Endodermal cell (in vitro differentiated cells): ENCODE measurements at regions not wholly inside any gene's neighbourhood (a gene's known extent, or its start where the extent isn't known, plus 50 kb on each side); places are given as distances from the start of the nearest gene placed in this dataset.

Experiments
- DNase-seq: peaks from one replicate; pipeline ENCODE4 v3.0.0-alpha.2; 2017
- H3K27ac ChIP-seq: 2 replicates; pipeline ENCODE4 v1.5.1; 2013; ENCODE audit warnings: mild to moderate bottlenecking, low read depth, low read length, moderate library complexity
- H3K27me3 ChIP-seq: 2 replicates; pipeline ENCODE4 v1.6.1; 2013; ENCODE audit warnings: mild to moderate bottlenecking, low read length, moderate library complexity; ENCODE audit not compliant: insufficient read depth, control insufficient read depth, poor library complexity, severe bottlenecking
- H3K36me3 ChIP-seq: 2 replicates; pipeline ENCODE4 v1.7.0; 2013; ENCODE audit warnings: mild to moderate bottlenecking, low read length, moderate library complexity; ENCODE audit not compliant: control insufficient read depth, insufficient read depth
- H3K4me1 ChIP-seq: one replicate; pipeline ENCODE4 v1.7.0; 2013; ENCODE audit warnings: low read length; ENCODE audit not compliant: control insufficient read depth, insufficient read depth
- H3K4me3 ChIP-seq: 2 replicates; pipeline ENCODE4 v1.5.1; 2013; ENCODE audit warnings: mild to moderate bottlenecking, low read length, moderate library complexity
- H3K9ac ChIP-seq: 2 replicates; pipeline ENCODE4 v1.6.1; 2013; ENCODE audit warnings: mild to moderate bottlenecking, low read length, moderate library complexity; ENCODE audit not compliant: poor library complexity, severe bottlenecking; ENCODE audit errors: extremely low read depth
- H3K9me3 ChIP-seq: 2 replicates; pipeline ENCODE4 v1.6.1; 2013; ENCODE audit warnings: mild to moderate bottlenecking, low read length, moderate library complexity; ENCODE audit not compliant: control insufficient read depth
- H3K27ac Mint-ChIP-seq: 2 replicates; pipeline ENCODE4 v1.8.0; 2020; ENCODE audit warnings: mixed read lengths
- H3K27me3 Mint-ChIP-seq: 2 replicates; pipeline ENCODE4 v1.8.0; 2021; ENCODE audit warnings: mild to moderate bottlenecking, mixed read lengths; ENCODE audit not compliant: insufficient read depth
- H3K36me3 Mint-ChIP-seq: 2 replicates; pipeline ENCODE4 v1.8.0; 2020; ENCODE audit warnings: low read depth, mixed read lengths
- H3K4me1 Mint-ChIP-seq: 2 replicates; pipeline ENCODE4 v1.8.0; 2020; ENCODE audit warnings: mixed read lengths
- H3K4me3 Mint-ChIP-seq: 2 replicates; pipeline ENCODE4 v1.8.0; 2020; ENCODE audit warnings: mild to moderate bottlenecking, moderate library complexity, mixed read lengths
- H3K9me3 Mint-ChIP-seq: 2 replicates; pipeline ENCODE4 v1.8.0; 2020; ENCODE audit warnings: mild to moderate bottlenecking, mixed read lengths
- CTCF ChIP-seq: fragments of 200-600 bp; sonication (generic); conservative IDR thresholded peaks from 2 replicates; pipeline ENCODE4 v1.5.0; 2021; ENCODE audit warnings: antibody characterized with exemption, mild to moderate bottlenecking
- WGBS, 2 experiments: methylation state at CpG; one replicate each; pipeline versions ENCODE4 v1.1.5 to v1.1.7; 2013; ENCODE audit warnings: missing lambda C conversion rate in 2 of 2, mixed read lengths in 1 of 2; ENCODE audit not compliant: insufficient coverage in 1 of 2, insufficient read length in 1 of 2; 5-methylcytosine and 5-hydroxymethylcytosine counted together

- Histone ChIP-seq H3K27me3 (no peaks in the 10 kb centered on the region), H3K9me3 (no peaks in the 10 kb centered on the region), H3K4me1 (peaks cover 7% of the 10 kb centered on the region), H3K27ac (no peak overlapping the region), H3K9ac (no peak overlapping the region), H3K36me3 (no peaks in the 10 kb centered on the region), H3K4me3 (no peak overlapping the region)
- no peak for TF ChIP-seq CTCF
- 95 to 100% methylated on average over 1 to 2 of the region's 4 CpGs for WGBS, 2 experiments
- Mint-ChIP-seq H3K4me1 (peaks cover 18% of the 10 kb centered on the region), H3K4me3 (no peak overlapping the region), H3K27me3 (no peaks in the 10 kb centered on the region), H3K36me3 (no peaks in the 10 kb centered on the region), H3K9me3 (no peaks in the 10 kb centered on the region), H3K27ac (no peak overlapping the region)
- no peak for DNase-seq
These were observed 894.7 kb upstream of the INTU start for GRCh38 chr4:126737899-126738526.

GRCh38 chr4:126738527-126738923 lies 894.2 kb upstream of the INTU start:
- H3K36me3 ChIP-seq = no peaks in the 10 kb centered on the region
- H3K9me3 Mint-ChIP-seq = no peaks in the 10 kb centered on the region
- TF ChIP-seq CTCF = no peak
- H3K27ac Mint-ChIP-seq = no peak overlapping the region
- WGBS, 2 experiments = 93 to 100% methylated on average over 1 to 4 of the region's 4 CpGs
- H3K9me3 ChIP-seq = no peaks in the 10 kb centered on the region
- H3K4me1 ChIP-seq = peaks cover 11% of the 10 kb centered on the region
- no peak overlapping the region for H3K9ac ChIP-seq
- peaks cover 20% of the 10 kb centered on the region for H3K4me1 Mint-ChIP-seq
- H3K4me3 Mint-ChIP-seq = no peak overlapping the region
- H3K27me3 Mint-ChIP-seq = no peaks in the 10 kb centered on the region
- H3K27me3 ChIP-seq = no peaks in the 10 kb centered on the region
- no peaks in the 10 kb centered on the region for H3K36me3 Mint-ChIP-seq
- H3K27ac ChIP-seq = no peak overlapping the region
- DNase-seq = no peak
- no peak overlapping the region for H3K4me3 ChIP-seq

- no peaks in the 10 kb centered on the region for H3K36me3 ChIP-seq
- H3K4me1 Mint-ChIP-seq = peaks cover 18% of the 10 kb centered on the region
- H3K9me3 ChIP-seq = no peaks in the 10 kb centered on the region
- H3K9ac ChIP-seq = no peak overlapping the region
- H3K27me3 Mint-ChIP-seq = no peaks in the 10 kb centered on the region
- H3K27ac Mint-ChIP-seq = no peak overlapping the region
- peaks cover 13% of the 10 kb centered on the region for H3K4me1 ChIP-seq
- no peaks in the 10 kb centered on the region for H3K9me3 Mint-ChIP-seq
- H3K4me3 ChIP-seq = no peak overlapping the region
- H3K27ac ChIP-seq = no peak overlapping the region
- H3K36me3 Mint-ChIP-seq = no peaks in the 10 kb centered on the region
- DNase-seq = no peak
- TF ChIP-seq CTCF = no peak
- 47% methylated on average over 1 of the region's 1 CpG; no CpG with 5 or more reads in 1 of the 2 experiments for WGBS, 2 experiments
- H3K4me3 Mint-ChIP-seq = no peak overlapping the region
- H3K27me3 ChIP-seq = no peaks in the 10 kb centered on the region
These were observed 893.8 kb upstream of the INTU start for GRCh38 chr4:126738926-126739325.
